Right lobe of liver (tissue), 6 donors: ENCODE measurements at regions not wholly inside any gene's neighbourhood (a gene's known extent, or its start where the extent isn't known, plus 50 kb on each side); places are given as distances from the start of the nearest gene placed in this dataset.
"Not testable (repeated sequence)": the region's sequence is repeated elsewhere in the genome, so short reads cannot be mapped to it uniquely, and the experiment has no call there.

Experiments used
- ATAC-seq, 4 donors: fragments of 200-7000 bp; cut with Tn5 transposase; one replicate each; pipeline ENCODE4 v1.9.1; 2020; ENCODE audit warnings: mild to moderate bottlenecking in 4 of 4, moderate library complexity in 4 of 4
- DNase-seq, 3 donors: peaks; one replicate each; pipeline ENCODE4 v3.0.0-alpha.2; 2020
- H3K27ac ChIP-seq, 3 donors: fragments of 200-600 bp; one replicate each; pipeline ENCODE4 v1.8.0; 2022
- H3K27me3 ChIP-seq, 2 donors: fragments of 200-600 bp; one replicate each; pipeline ENCODE4 v1.8.0; 2022
- H3K36me3 ChIP-seq, 4 donors: fragments of 200-600 bp; sonication (generic) in 1 of 4; one replicate each; pipeline versions ENCODE4 v1.5.1 to v1.8.0; 2017 to 2022; ENCODE audit warnings: control low read depth in 1 of 4
- H3K4me1 ChIP-seq, 4 donors: fragments of 200-600 bp; sonication (generic) in 1 of 4; one replicate each; pipeline versions ENCODE4 v1.5.1 to v1.8.0; 2017 to 2022; ENCODE audit warnings: control low read depth in 1 of 4
- H3K4me3 ChIP-seq, 3 donors: fragments of 200-600 bp; one replicate each; pipeline ENCODE4 v1.8.0; 2022
- H3K9me3 ChIP-seq, 4 donors: fragments of 200-600 bp; sonication (generic) in 1 of 4; one replicate each; pipeline versions ENCODE4 v1.5.1 to v1.8.0; 2017 to 2022; ENCODE audit warnings: control low read depth in 1 of 4
- CTCF ChIP-seq, 4 donors: fragments of 200-600 bp in 3 of 4; fragments of 450-650 bp in 1 of 4; IDR thresholded peaks; one replicate each; pipeline versions ENCODE4 v1.5.1 to v1.8.0; 2016 to 2022; ENCODE audit warnings: antibody characterized with exemption in 4 of 4, mild to moderate bottlenecking in 2 of 4
- POLR2A ChIP-seq: fragments of 450-650 bp; IDR thresholded peaks from one replicate; pipeline ENCODE4 v1.6.1; 2017; ENCODE audit warnings: antibody characterized with exemption, mild to moderate bottlenecking
- WGBS: methylation state at CpG from one replicate; pipeline ENCODE4 v1.1.6; 2018; ENCODE audit warnings: low coverage, low lambda C conversion rate; ENCODE audit not compliant: insufficient coverage; ENCODE audit errors: missing lambda C conversion rate; 5-methylcytosine and 5-hydroxymethylcytosine counted together
- intact Hi-C, 2 donors: fragments of 100-400 bp; cut with DNase I; formaldehyde crosslinking; loops; one replicate each; pipeline versions ENCODE4 v1.11.2 to v1.14.1; 2022
- donor health status: DM: no; HTN: yes; CAD: no.
- donor health status: DM: no; HTN: no; CAD: no.
- donor health status: DM: no; HTN: no; CAD: no.
- donor health status: DM: no; HTN: yes; CAD: no.
- donor health status: DM: no; HTN: yes; CAD: no.

- Histone ChIP-seq H3K27ac (no peak overlapping the region), H3K27me3 (no peaks in the 10 kb centered on the region), H3K4me1 (no peaks in the 10 kb centered on the region), H3K9me3 (no peaks in the 10 kb centered on the region), H3K36me3 (no peaks in the 10 kb centered on the region), H3K4me3 (no peak overlapping the region)
- ATAC-seq: peak in 1 of 4 donors; percentile 39
- TF ChIP-seq CTCF (IDR thresholded peaks at IDR 0.05) (no peak), POLR2A (no peak)
- intact Hi-C loops: no loop called here
- peak in 1 of 3 donors; percentile 51 for DNase-seq
- no CpG with 5 or more reads among the region's 2 CpGs for WGBS
Observed at GRCh38 chrY:20042993-20043392, 298.5 kb upstream of the KDM5D start.

- H3K27me3 ChIP-seq: no peaks in the 10 kb centered on the region
- ATAC-seq (no peak), DNase-seq (no peak)
- intact Hi-C loops: no loop called here
- H3K27ac ChIP-seq: no peak overlapping the region
- TF ChIP-seq CTCF (IDR thresholded peaks at IDR 0.05): no peak
- TF ChIP-seq POLR2A: no peak
- H3K4me3 ChIP-seq: no peak overlapping the region
- no peaks in the 10 kb centered on the region for H3K4me1 ChIP-seq
- no CpG with 5 or more reads among the region's 5 CpGs for WGBS
- no peaks in the 10 kb centered on the region for H3K36me3 ChIP-seq
- H3K9me3 ChIP-seq: no peaks in the 10 kb centered on the region
Observed at GRCh38 chrY:20025676-20026075, 281.1 kb upstream of the KDM5D start.

GRCh38 chrY:19993410-19993809 is 248.9 kb upstream of the KDM5D start:
- H3K9me3 ChIP-seq, H3K27me3 ChIP-seq, intact Hi-C loops, H3K4me1 ChIP-seq, ATAC-seq, DNase-seq, H3K36me3 ChIP-seq, H3K4me3 ChIP-seq, H3K27ac ChIP-seq: not testable (repeated sequence)
- WGBS: no CpG with 5 or more reads among the region's 6 CpGs

GRCh38 chrY:19973012-19973411 is 228.5 kb upstream of the KDM5D start:
- Histone ChIP-seq H3K36me3 (no peaks in the 10 kb centered on the region), H3K9me3 (no peaks in the 10 kb centered on the region), H3K4me3 (no peak overlapping the region), H3K27me3 (no peaks in the 10 kb centered on the region), H3K27ac (no peak overlapping the region), H3K4me1 (no peaks in the 10 kb centered on the region)
- DNase-seq (no peak), ATAC-seq (no peak)
- intact Hi-C loops: no loop called here
- no CpG with 5 or more reads among the region's 3 CpGs for WGBS
- TF ChIP-seq POLR2A: no peak
- no peak for TF ChIP-seq CTCF (IDR thresholded peaks at IDR 0.05)

GRCh38 chrY:19947702-19948101 is 203.2 kb upstream of the KDM5D start:
- H3K4me3 ChIP-seq: no peak overlapping the region
- no peak for ATAC-seq
- H3K9me3 ChIP-seq: no peaks in the 10 kb centered on the region
- no peaks in the 10 kb centered on the region for H3K27me3 ChIP-seq
- TF ChIP-seq CTCF (IDR thresholded peaks at IDR 0.05) (no peak), POLR2A (no peak)
- no peak for DNase-seq
- intact Hi-C loops: no loop called here
- no peak overlapping the region for H3K27ac ChIP-seq
- H3K4me1 ChIP-seq: no peaks in the 10 kb centered on the region
- no peaks in the 10 kb centered on the region for H3K36me3 ChIP-seq
